ENCODE measurements at regions not wholly inside any gene's neighbourhood (a gene's known extent, or its start where the extent isn't known, plus 50 kb on each side); places are given as distances from the start of the nearest gene placed in this dataset.
"Not testable (repeated sequence)": the region's sequence is repeated elsewhere in the genome, so short reads cannot be mapped to it uniquely, and the experiment has no call there.

GRCh38 chr12:90712671-90713070 lies 242.3 kb downstream of the CCER1 start:
- 21 to 57% methylated on average over 2 of the region's 2 CpGs for WGBS, 2 donors

GRCh38 chr12:90710711-90711110 lies 244.3 kb downstream of the CCER1 start:
- H3K36me3 ChIP-seq = no peaks in the 10 kb centered on the region
- no peak overlapping the region for H3K27ac ChIP-seq
- no peaks in the 10 kb centered on the region for H3K9me3 ChIP-seq
- intact Hi-C loops (cut with DNase I) = no loop called here
- 92 to 94% methylated on average over 3 of the region's 3 CpGs for WGBS, 2 donors
- DNase-seq = no peak
- TF ChIP-seq EP300 (IDR thresholded peaks at IDR 0.05) = no peak
- no peak for TF ChIP-seq CTCF (IDR thresholded peaks at IDR 0.05)
- TF ChIP-seq POLR2AphosphoS5 (IDR thresholded peaks at IDR 0.05) = no peak
- TF ChIP-seq POLR2A (IDR thresholded peaks at IDR 0.05) = no peak
- no peak overlapping the region for H3K4me3 ChIP-seq
- no peaks in the 10 kb centered on the region for H3K4me1 ChIP-seq
- no peaks in the 10 kb centered on the region for H3K27me3 ChIP-seq

More at GRCh38 chr12:90712671-90713070, 242.3 kb downstream of the CCER1 start:
- intact Hi-C loops (cut with DNase I) = no loop called here
- H3K27me3 ChIP-seq = no peaks in the 10 kb centered on the region
- H3K4me3 ChIP-seq = no peak overlapping the region
- no peak for TF ChIP-seq EP300 (IDR thresholded peaks at IDR 0.05)
- no peak for TF ChIP-seq POLR2A (IDR thresholded peaks at IDR 0.05)
- TF ChIP-seq POLR2AphosphoS5 (IDR thresholded peaks at IDR 0.05) = no peak
- DNase-seq = no peak
- H3K9me3 ChIP-seq = no peaks in the 10 kb centered on the region
- H3K4me1 ChIP-seq = no peaks in the 10 kb centered on the region
- no peaks in the 10 kb centered on the region for H3K36me3 ChIP-seq
- no peak overlapping the region for H3K27ac ChIP-seq

GRCh38 chr12:90706036-90706435 lies 248.9 kb downstream of the CCER1 start:
- WGBS, 2 donors = 95% methylated on average over 10 of the region's 10 CpGs
- Histone ChIP-seq H3K36me3 (no peaks in the 10 kb centered on the region), H3K4me1 (no peaks in the 10 kb centered on the region), H3K27me3 (no peaks in the 10 kb centered on the region), H3K4me3 (no peak overlapping the region), H3K27ac (no peak overlapping the region), H3K9me3 (no peaks in the 10 kb centered on the region)
- intact Hi-C loops (cut with DNase I) = no loop called here
- DNase-seq = no peak
- TF ChIP-seq CTCF (IDR thresholded peaks at IDR 0.05) = no peak
- no peak for TF ChIP-seq EP300 (IDR thresholded peaks at IDR 0.05)
- no peak for TF ChIP-seq POLR2AphosphoS5 (IDR thresholded peaks at IDR 0.05)
- no peak for TF ChIP-seq POLR2A (IDR thresholded peaks at IDR 0.05)

- Histone ChIP-seq H3K4me1 (no peaks in the 10 kb centered on the region), H3K9me3 (no peaks in the 10 kb centered on the region), H3K4me3 (no peak overlapping the region), H3K27ac (no peak overlapping the region), H3K36me3 (no peaks in the 10 kb centered on the region), H3K27me3 (no peaks in the 10 kb centered on the region)
- intact Hi-C loops (cut with DNase I) = no loop called here
- TF ChIP-seq EP300 (IDR thresholded peaks at IDR 0.05) = no peak
- no peak for TF ChIP-seq POLR2A (IDR thresholded peaks at IDR 0.05)
- TF ChIP-seq CTCF (IDR thresholded peaks at IDR 0.05) = no peak
- TF ChIP-seq POLR2AphosphoS5 (IDR thresholded peaks at IDR 0.05) = no peak
- WGBS, 2 donors = 66 to 83% methylated on average over 2 of the region's 2 CpGs
- no peak for DNase-seq
Measured at GRCh38 chr12:90695415-90695814, 259.6 kb downstream of the CCER1 start.

GRCh38 chr12:90690120-90690519 lies 264.9 kb downstream of the CCER1 start:
- no peak for TF ChIP-seq POLR2AphosphoS5 (IDR thresholded peaks at IDR 0.05)
- TF ChIP-seq POLR2A (IDR thresholded peaks at IDR 0.05) = no peak
- TF ChIP-seq EP300 (IDR thresholded peaks at IDR 0.05) = no peak
- TF ChIP-seq CTCF (IDR thresholded peaks at IDR 0.05) = no peak
- Histone ChIP-seq H3K36me3 (no peaks in the 10 kb centered on the region), H3K27me3 (no peaks in the 10 kb centered on the region), H3K9me3 (no peaks in the 10 kb centered on the region), H3K4me1 (no peaks in the 10 kb centered on the region), H3K4me3 (no peak overlapping the region), H3K27ac (no peak overlapping the region)
- intact Hi-C loops (cut with DNase I) = no loop called here
- 93 to 96% methylated on average over 1 of the region's 1 CpG for WGBS, 2 donors
- no peak for DNase-seq

- H3K36me3 ChIP-seq; H3K27ac ChIP-seq; H3K9me3 ChIP-seq; H3K4me1 ChIP-seq; intact Hi-C loops (cut with DNase I); DNase-seq; H3K4me3 ChIP-seq; H3K27me3 ChIP-seq: not testable (repeated sequence)
Measured at GRCh38 chr12:90687682-90688081, 267.3 kb downstream of the CCER1 start.

All from sigmoid colon (tissue), 6 donors.